GM13977 (cell line): ENCODE measurements at regions not wholly inside any gene's neighbourhood (a gene's known extent, or its start where the extent isn't known, plus 50 kb on each side); places are given as distances from the start of the nearest gene placed in this dataset.

ENCODE experiments used
- DNase-seq: peaks from one replicate; pipeline ENCODE4 v3.0.0; 2012; ENCODE audit warnings: low spot score
- in situ Hi-C: fragments of 300-500 bp; cut with MboI; formaldehyde crosslinking; loops from one replicate; pipeline ENCODE4 v1.12.0; 2022; ENCODE audit warnings: low sequenced_read_pairs, low pct_unique_long_range_greater_than_20kb, mixed read lengths, inconsistent platforms; ENCODE audit not compliant: unreplicated experiment
- TF ChIP-seq, protein P1 (sequence below): IDR thresholded peaks from 2 replicates; pipeline ENCODE4 v1.5.1; 2012; ENCODE audit warnings: mild to moderate bottlenecking, control low read depth; ENCODE audit not compliant: insufficient read depth; ENCODE audit errors: extremely low read depth, missing control alignments

DNA sequence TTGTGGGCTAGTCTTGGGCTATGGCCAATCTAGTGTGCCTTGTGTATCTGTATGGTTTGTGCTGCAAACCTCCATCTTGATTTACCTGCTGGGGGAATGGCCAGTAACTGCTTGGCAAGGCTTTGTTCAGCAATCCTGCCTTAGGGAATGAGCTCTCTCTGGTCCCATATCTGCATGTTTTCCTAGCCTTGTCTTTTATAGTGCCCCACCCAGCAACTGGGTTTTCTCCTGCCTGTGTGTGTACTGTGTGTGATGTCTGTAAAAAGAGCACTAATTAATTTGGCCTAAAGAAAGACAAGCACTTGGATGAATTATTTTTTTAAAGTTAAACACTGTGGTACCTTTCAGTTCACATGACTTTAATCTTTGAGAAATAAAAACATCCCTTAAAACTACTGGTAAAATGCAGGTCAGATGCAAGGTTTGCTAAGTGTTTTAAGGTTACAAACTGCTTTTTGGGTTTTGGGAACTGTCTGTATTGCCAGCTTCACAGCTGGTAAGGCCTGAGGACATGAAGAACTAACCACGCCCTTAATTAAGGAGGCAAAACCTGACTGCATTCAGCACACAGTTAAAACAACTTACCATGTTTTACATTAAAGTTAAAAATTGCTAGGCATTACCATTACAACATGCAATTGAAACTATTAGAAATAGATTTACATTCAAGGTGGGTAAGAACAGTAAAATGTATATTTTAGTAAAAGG lies 1169.2 kb downstream of the OTOL1 start:
- DNase-seq, result no peak
- in situ Hi-C loops, result no loop called here
- TF ChIP-seq, protein P1, sequence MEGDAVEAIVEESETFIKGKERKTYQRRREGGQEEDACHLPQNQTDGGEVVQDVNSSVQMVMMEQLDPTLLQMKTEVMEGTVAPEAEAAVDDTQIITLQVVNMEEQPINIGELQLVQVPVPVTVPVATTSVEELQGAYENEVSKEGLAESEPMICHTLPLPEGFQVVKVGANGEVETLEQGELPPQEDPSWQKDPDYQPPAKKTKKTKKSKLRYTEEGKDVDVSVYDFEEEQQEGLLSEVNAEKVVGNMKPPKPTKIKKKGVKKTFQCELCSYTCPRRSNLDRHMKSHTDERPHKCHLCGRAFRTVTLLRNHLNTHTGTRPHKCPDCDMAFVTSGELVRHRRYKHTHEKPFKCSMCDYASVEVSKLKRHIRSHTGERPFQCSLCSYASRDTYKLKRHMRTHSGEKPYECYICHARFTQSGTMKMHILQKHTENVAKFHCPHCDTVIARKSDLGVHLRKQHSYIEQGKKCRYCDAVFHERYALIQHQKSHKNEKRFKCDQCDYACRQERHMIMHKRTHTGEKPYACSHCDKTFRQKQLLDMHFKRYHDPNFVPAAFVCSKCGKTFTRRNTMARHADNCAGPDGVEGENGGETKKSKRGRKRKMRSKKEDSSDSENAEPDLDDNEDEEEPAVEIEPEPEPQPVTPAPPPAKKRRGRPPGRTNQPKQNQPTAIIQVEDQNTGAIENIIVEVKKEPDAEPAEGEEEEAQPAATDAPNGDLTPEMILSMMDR, result no peak

DNA sequence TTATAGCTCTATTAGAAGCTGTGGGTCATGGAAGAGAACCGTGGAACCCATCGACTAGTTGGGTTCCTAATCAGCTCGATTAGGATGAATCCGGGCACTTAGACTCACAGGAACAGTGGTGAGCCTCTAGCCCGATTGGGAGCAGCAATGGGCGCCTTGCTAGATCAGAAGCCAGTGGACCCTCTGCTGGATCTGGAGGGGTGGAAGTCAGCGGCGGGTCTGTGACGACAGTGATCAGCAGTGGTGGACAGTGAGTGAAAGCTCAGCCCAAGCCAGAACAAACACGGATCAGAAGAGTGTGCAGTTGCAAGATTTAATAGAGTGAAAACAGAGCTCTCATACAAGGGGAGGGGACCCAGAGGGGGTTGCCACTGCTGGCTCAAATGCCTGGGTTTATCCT lies 1170.2 kb downstream of the OTOL1 start:
- TF ChIP-seq, protein P1, result no peak
- in situ Hi-C loops, result no loop called here

DNA sequence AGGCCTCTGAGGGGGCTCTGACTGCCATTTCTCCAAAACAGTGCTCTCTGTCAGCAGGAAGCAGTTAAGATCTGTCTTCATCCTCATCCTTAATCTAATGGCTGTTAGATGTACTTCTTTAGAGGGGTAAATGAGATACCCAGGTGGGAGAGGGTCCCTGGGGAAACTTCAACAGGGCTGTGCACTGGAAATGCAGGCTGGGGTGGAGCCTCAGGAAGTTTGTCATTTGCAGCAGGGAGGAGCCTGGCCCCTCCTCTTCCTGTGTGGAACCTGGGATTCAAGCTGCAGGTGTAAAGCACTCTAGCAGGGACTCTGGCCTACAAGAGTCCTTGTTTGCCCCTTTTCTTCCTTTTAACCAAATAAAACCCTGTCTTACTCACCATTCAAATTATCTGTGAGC lies 1173.6 kb downstream of the OTOL1 start:
- TF ChIP-seq, protein P1, result no peak
- in situ Hi-C loops, result no loop called here
- no peak for DNase-seq

More for the DNA sequence above, 1170.2 kb downstream of the OTOL1 start:
- no peak for DNase-seq

DNA sequence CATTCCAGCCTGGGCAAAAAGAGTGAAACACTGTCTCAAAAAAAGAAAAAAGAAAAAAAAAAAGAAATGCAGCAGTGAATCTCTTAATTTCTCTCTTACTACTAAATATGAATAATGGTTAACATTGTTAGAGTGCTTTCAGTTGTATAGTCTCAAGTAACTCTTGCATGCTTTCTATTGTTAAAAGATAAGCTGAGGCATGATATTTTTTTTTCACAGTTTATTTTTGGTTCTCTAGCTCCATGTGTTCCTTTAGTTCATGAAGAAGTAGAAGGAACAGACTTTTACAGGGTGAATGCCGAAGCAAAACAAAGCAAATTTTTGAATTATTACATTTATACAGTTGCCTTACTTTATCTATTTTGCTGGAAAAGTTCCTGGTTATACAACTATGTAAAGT lies 1180.9 kb downstream of the OTOL1 start:
- TF ChIP-seq, protein P1, result no peak
- in situ Hi-C loops, result no loop called here
- no peak for DNase-seq

DNA sequence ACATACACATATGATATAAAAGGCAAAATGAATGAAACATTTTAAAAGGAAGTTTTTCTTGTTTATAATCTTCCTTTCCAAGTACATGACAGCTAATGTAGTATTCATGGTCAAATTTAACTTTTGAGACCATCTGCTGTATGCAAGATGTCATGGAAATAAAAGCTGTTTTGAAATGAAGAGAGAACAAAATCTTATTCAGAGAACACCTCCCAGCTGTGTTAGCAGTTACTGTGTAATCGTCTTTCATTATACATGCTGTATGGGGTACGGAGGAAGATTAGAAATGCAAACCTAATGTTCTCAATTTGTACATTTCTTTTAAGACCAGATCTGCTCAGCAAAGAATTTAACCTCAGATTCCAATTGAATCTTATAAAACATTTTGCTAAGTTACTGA lies 1182.3 kb downstream of the OTOL1 start:
- DNase-seq, result no peak

DNA sequence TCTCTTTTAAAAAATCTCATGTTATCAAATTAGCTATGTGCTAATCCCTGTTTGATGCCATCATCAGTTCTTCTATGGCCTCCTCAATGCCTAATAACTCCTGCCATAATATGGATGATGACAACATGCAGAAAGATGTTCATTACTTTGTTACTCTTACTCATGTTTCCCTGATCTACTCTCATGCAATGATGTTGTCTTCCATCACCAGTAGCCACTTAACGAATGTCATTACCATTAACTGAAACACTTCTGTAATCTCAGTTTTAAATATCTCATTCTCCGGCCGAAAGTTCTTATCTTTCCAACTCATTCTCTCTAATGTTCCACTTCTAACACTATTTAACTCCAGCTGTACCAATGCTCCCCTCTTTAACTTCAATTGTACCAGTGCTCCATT lies 1187.7 kb downstream of the OTOL1 start:
- TF ChIP-seq, protein P1, result no peak
- in situ Hi-C loops, result no loop called here
- no peak for DNase-seq

More for the DNA sequence above, 1182.3 kb downstream of the OTOL1 start:
- in situ Hi-C loops, result no loop called here
- TF ChIP-seq, protein P1, result no peak

DNA sequence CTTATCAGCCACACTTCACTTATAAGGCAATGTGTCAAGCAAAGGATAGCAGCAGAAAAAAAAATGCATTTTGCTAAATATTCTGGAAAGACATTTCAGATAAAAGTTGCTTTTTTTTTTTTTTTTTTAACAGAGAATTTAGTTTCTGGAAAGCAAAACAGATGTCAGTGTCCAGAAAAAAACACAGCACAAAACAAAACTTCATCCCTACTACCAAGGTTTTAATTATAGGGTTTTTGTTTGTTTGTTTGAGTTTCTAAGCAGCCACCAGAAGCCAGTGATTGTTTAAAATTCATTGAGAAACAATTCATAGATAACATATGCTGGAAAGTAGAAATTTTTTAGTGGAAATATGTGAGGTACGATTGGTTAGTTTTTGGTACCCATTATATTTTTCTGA lies 1202.7 kb downstream of the OTOL1 start:
- TF ChIP-seq, protein P1, result no peak
- DNase-seq, result no peak
- in situ Hi-C loops, result no loop called here
